HEK293 (cell line): ENCODE measurements at regions not wholly inside any gene's neighbourhood (a gene's known extent, or its start where the extent isn't known, plus 50 kb on each side); places are given as distances from the start of the nearest gene placed in this dataset.

Experiments
- GLIS1 ChIP-seq: fragments of 450-650 bp; formaldehyde crosslinking; IDR thresholded peaks from 2 replicates; pipeline ENCODE4 v1.5.1; 2016; ENCODE audit warnings: missing biosample characterization, missing genetic modification characterization
- MYNN ChIP-seq: fragments of 450-650 bp; formaldehyde crosslinking; IDR thresholded peaks from 2 replicates; pipeline ENCODE4 v1.5.1; 2016; ENCODE audit warnings: missing biosample characterization, missing genetic modification characterization, borderline replicate concordance
- OSR2 ChIP-seq: fragments of 450-650 bp; formaldehyde crosslinking; IDR thresholded peaks from 2 replicates; pipeline ENCODE4 v1.5.1; 2016; ENCODE audit warnings: missing biosample characterization, missing genetic modification characterization
- ZNF626 ChIP-seq: fragments of 450-650 bp; sonication (Bioruptor Pico); formaldehyde crosslinking; IDR thresholded peaks from 2 replicates; pipeline ENCODE4 v1.5.1; 2018; ENCODE audit warnings: missing biosample characterization, missing genetic modification characterization, inconsistent platforms
- TF ChIP-seq, protein P1 (sequence below): fragments of 450-650 bp; formaldehyde crosslinking; IDR thresholded peaks from 2 replicates; pipeline ENCODE4 v1.5.1; 2016; ENCODE audit warnings: missing biosample characterization, missing genetic modification characterization

DNA sequence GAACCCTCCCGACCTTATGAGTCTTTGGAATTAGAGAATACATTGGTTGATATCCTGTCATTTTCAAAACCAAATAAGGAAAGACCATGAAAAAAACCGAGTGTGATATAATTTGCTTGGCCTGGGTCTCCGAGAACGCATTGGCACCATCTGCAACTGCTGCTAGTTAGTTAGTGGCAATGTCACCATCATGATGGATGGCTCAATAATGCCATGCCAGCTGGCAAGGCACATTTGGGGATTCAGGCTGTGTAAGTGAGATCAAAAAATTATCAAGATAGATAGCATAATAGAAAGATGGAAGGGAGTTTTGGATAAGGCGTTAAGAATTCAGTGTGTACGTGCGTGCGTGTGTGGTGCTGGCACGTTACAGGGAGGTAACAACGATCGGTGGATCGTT is 134.7 kb upstream of the TCERG1L start:
- TF ChIP-seq, protein P1, sequence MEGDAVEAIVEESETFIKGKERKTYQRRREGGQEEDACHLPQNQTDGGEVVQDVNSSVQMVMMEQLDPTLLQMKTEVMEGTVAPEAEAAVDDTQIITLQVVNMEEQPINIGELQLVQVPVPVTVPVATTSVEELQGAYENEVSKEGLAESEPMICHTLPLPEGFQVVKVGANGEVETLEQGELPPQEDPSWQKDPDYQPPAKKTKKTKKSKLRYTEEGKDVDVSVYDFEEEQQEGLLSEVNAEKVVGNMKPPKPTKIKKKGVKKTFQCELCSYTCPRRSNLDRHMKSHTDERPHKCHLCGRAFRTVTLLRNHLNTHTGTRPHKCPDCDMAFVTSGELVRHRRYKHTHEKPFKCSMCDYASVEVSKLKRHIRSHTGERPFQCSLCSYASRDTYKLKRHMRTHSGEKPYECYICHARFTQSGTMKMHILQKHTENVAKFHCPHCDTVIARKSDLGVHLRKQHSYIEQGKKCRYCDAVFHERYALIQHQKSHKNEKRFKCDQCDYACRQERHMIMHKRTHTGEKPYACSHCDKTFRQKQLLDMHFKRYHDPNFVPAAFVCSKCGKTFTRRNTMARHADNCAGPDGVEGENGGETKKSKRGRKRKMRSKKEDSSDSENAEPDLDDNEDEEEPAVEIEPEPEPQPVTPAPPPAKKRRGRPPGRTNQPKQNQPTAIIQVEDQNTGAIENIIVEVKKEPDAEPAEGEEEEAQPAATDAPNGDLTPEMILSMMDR (tag by site-specific recombination), result no peak
- TF ChIP-seq OSR2 (tag by site-specific recombination) (no peak), GLIS1 (no peak), ZNF626 (tag by site-specific recombination) (no peak), MYNN (tag by site-specific recombination) (no peak)
